PC-9 (cell line): ENCODE measurements at regions not wholly inside any gene's neighbourhood (a gene's known extent, or its start where the extent isn't known, plus 50 kb on each side); places are given as distances from the start of the nearest gene placed in this dataset.

ENCODE experiments used
- BruUV-seq: library from RNA; stranded (reverse); fragments of 400-500 nt; replicated peaks from 2 replicates; lab custom pipeline; 2021; lab: Mats Ljungman, UMichigan
- CTCF ChIA-PET: fragments of 300-600 bp; sonication (Branson Sonifier 250); formaldehyde crosslinking; loops from one replicate; lab custom pipeline; 2022; ENCODE audit warnings: antibody characterized with exemption; lab: Charles Lee
- POLR2A ChIA-PET: fragments of 300-600 bp; sonication (Branson Sonifier 250); formaldehyde crosslinking; loops from one replicate; lab custom pipeline; 2022; ENCODE audit warnings: antibody characterized with exemption; ENCODE audit not compliant: unreplicated experiment; lab: Charles Lee
- DNase-seq, 2 experiments: peaks; one replicate each; pipeline versions ENCODE4 v3.0.0 to v3.0.0-alpha.2; 2015 to 2022; ENCODE audit warnings: mixed read lengths in 1 of 2
- H2AFZ ChIP-seq: fragments of 200-600 bp; sonication (generic); 2 replicates; pipeline ENCODE4 v1.8.1; 2017; ENCODE audit warnings: antibody characterized with exemption
- H3F3A ChIP-seq: fragments of 200-600 bp; sonication (generic); 2 replicates; pipeline ENCODE4 v1.8.1; 2017; ENCODE audit warnings: antibody characterized with exemption, mild to moderate bottlenecking, low read depth; ENCODE audit not compliant: insufficient read depth
- H3K27ac ChIP-seq: fragments of 200-600 bp; sonication (generic); 2 replicates; pipeline ENCODE4 v1.6.1; 2016; ENCODE audit warnings: mixed run types
- H3K27me3 ChIP-seq: fragments of 200-600 bp; sonication (generic); 2 replicates; pipeline ENCODE4 v1.6.1; 2016; ENCODE audit warnings: low read depth, mixed run types; ENCODE audit not compliant: insufficient read depth
- H3K36me3 ChIP-seq: fragments of 200-600 bp; sonication (generic); 2 replicates; pipeline ENCODE4 v1.6.1; 2016; ENCODE audit warnings: low read depth, mixed run types
- H3K4me1 ChIP-seq: fragments of 200-600 bp; sonication (generic); replicated peaks from 2 replicates; pipeline ENCODE4 v1.6.1; 2016; ENCODE audit warnings: mixed run types; ENCODE audit not compliant: insufficient read depth
- H3K4me2 ChIP-seq: fragments of 200-600 bp; sonication (generic); 2 replicates; pipeline ENCODE4 v1.6.1; 2017; ENCODE audit warnings: mixed run types
- H3K4me3 ChIP-seq: fragments of 200-600 bp; sonication (generic); 2 replicates; pipeline ENCODE4 v1.6.1; 2016; ENCODE audit warnings: mixed run types
- H3K79me2 ChIP-seq: fragments of 200-600 bp; sonication (generic); 2 replicates; pipeline ENCODE4 v1.6.1; 2017; ENCODE audit warnings: low read depth, mixed run types
- H3K9me2 ChIP-seq: fragments of 200-600 bp; sonication (generic); 2 replicates; pipeline ENCODE4 v1.8.1; 2017; ENCODE audit warnings: mild to moderate bottlenecking; ENCODE audit not compliant: insufficient read depth
- H3K9me3 ChIP-seq: fragments of 200-600 bp; sonication (generic); 2 replicates; pipeline ENCODE4 v1.8.1; 2016; ENCODE audit warnings: low read depth; ENCODE audit not compliant: insufficient read depth
- H4K20me1 ChIP-seq: fragments of 200-600 bp; sonication (generic); 2 replicates; pipeline ENCODE4 v1.8.1; 2017; ENCODE audit not compliant: insufficient read depth
- CTCF ChIP-seq: fragments of 200-600 bp; sonication (generic); conservative IDR thresholded peaks from 2 replicates; pipeline ENCODE4 v1.6.1; 2017; ENCODE audit warnings: mixed run types, antibody characterized with exemption, mild to moderate bottlenecking, moderate library complexity
- EZH2 ChIP-seq: fragments of 200-600 bp; sonication (generic); IDR thresholded peaks from 2 replicates; pipeline ENCODE4 v1.8.0; 2017; ENCODE audit warnings: antibody characterized with exemption, low read depth
- intact Hi-C: fragments of 100-400 bp; cut with micrococcal nuclease; formaldehyde crosslinking; loops from one replicate; pipeline ENCODE4 v1.10.0; 2022; ENCODE audit not compliant: unreplicated experiment

- Histone ChIP-seq H3K4me2 (no peak overlapping the region), H3K9me2 (no peaks in the 10 kb centered on the region), H3F3A (no peaks in the 10 kb centered on the region), H3K27ac (no peak overlapping the region), H3K27me3 (no peaks in the 10 kb centered on the region), H3K36me3 (no peaks in the 10 kb centered on the region), H3K4me3 (no peak overlapping the region), H3K79me2 (no peaks in the 10 kb centered on the region), H2AFZ (no peak overlapping the region), H3K9me3 (no peaks in the 10 kb centered on the region; the same call in 1 of the 2 replicates), H4K20me1 (no peaks in the 10 kb centered on the region), H3K4me1 (no peaks in the 10 kb centered on the region)
- no TSS peak for BruUV-seq
- ChIA-PET CTCF (no interaction called here), POLR2A (interaction anchor here (0.6 kb wide), 1 partner anchor 185 kb away, joined by 6 read pairs; no protein-coding TSS in a partner anchor)
- TF ChIP-seq CTCF (no peak), EZH2 (no peak)
- no peak for DNase-seq
- intact Hi-C loops = no loop called here
Measured at GRCh38 chr13:73480779-73481559, 422.2 kb downstream of the KLF5 start.

DNA sequence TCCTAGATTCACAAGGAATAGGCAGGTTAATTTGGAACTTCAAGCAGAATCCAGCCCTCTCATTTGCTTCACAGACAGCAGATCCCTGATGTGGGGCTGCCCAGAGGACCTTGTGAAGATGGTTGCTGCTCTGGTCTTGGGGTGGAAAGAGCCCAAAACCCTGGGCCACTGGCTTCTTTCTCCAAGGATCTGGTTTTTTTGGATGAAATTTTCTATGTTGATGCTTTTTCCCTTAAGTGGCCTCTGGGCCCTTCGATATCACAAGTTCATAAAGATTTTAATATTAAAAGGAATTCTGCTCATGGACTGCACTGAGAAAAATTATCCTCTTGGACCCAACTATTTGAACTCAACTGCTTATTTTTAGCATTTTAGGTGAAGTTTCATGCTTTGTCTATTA is 421.1 kb downstream of the KLF5 start:
- Histone ChIP-seq H3K9me3 (no peaks in the 10 kb centered on the region; the same call in 1 of the 2 replicates), H2AFZ (no peak overlapping the region), H3F3A (no peaks in the 10 kb centered on the region), H3K27me3 (no peaks in the 10 kb centered on the region), H3K9me2 (no peaks in the 10 kb centered on the region), H3K79me2 (no peaks in the 10 kb centered on the region), H3K4me1 (no peaks in the 10 kb centered on the region), H3K4me3 (no peak overlapping the region), H3K4me2 (no peak overlapping the region), H3K27ac (no peak overlapping the region), H3K36me3 (no peaks in the 10 kb centered on the region), H4K20me1 (no peaks in the 10 kb centered on the region)
- BruUV-seq = no TSS peak
- TF ChIP-seq CTCF = no peak
- no peak for TF ChIP-seq EZH2
- CTCF ChIA-PET = no interaction called here
- POLR2A ChIA-PET = no interaction called here
- DNase-seq = no peak
- intact Hi-C loops = no loop called here

DNA sequence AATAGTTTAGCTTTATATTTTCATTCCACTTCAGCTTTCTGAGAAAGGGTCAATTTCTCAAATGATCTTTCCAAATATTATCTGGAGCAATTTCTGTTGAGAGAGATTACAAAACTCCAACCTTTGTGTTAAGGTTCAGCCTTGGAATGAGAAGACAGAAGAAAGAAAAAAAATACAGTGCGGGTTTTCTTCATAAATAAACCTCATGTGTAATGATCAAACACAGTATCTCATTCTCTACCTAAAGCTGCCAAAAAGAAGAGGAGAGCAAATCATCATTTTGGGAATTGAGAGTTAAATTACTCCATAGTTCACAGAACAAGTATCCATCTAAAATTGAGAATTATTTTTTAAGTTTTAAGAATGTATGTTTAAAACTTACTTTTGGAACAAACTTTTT is 420.5 kb downstream of the KLF5 start:
- no peak for DNase-seq
- Histone ChIP-seq H3F3A (no peaks in the 10 kb centered on the region), H3K36me3 (no peaks in the 10 kb centered on the region), H3K4me1 (no peaks in the 10 kb centered on the region), H3K4me2 (no peak overlapping the region), H3K9me3 (no peaks in the 10 kb centered on the region; the same call in 1 of the 2 replicates), H3K27me3 (no peaks in the 10 kb centered on the region), H3K4me3 (no peak overlapping the region), H3K9me2 (no peaks in the 10 kb centered on the region), H3K79me2 (no peaks in the 10 kb centered on the region), H3K27ac (no peak overlapping the region), H4K20me1 (no peaks in the 10 kb centered on the region), H2AFZ (no peak overlapping the region)
- CTCF ChIA-PET = no interaction called here
- TF ChIP-seq CTCF = no peak
- no peak for TF ChIP-seq EZH2
- POLR2A ChIA-PET = no interaction called here
- intact Hi-C loops = no loop called here
- BruUV-seq = no TSS peak
